NCI-H1105 treated with DMSO at 0.1 percent for 48 hours (cell line): ENCODE measurements at regions not wholly inside any gene's neighbourhood (a gene's known extent, or its start where the extent isn't known, plus 50 kb on each side); places are given as distances from the start of the nearest gene placed in this dataset.
A peak's percentile ranks its signal among the peaks of the same experiment; 100 is the strongest.
"Not testable (repeated sequence)": the region's sequence is repeated elsewhere in the genome, so short reads cannot be mapped to it uniquely, and the experiment has no call there.

Source experiments
- DNase-seq: peaks from one replicate; lab custom pipeline; 2025; lab: John Stamatoyannopoulos, UW

DNA sequence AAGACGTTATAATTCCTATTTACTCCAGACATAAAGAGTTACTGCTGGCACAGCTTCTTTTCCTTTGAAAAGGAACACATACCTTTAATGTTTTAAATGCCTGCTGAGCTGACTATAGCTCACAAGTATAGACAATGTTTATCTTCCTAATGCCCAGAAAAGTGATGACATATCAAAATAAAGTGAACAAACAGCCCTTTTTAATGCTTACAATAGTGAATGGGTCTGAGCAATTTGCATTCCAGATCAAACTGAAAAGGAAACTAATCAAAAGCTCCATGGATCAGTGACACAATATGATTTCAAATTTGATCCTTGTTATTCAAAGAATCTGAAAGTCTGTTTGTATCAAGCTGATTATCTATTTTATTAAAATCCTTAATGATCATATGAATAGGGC is 233.6 kb upstream of the SEMA3E start:
- DNase-seq, result no peak

GRCh38 chr7:83879063-83879462 is 230.1 kb upstream of the SEMA3E start:
- no peak for DNase-seq

- no peak for DNase-seq
Observed at GRCh38 chr7:83878614-83879013, 229.7 kb upstream of the SEMA3E start.

DNA sequence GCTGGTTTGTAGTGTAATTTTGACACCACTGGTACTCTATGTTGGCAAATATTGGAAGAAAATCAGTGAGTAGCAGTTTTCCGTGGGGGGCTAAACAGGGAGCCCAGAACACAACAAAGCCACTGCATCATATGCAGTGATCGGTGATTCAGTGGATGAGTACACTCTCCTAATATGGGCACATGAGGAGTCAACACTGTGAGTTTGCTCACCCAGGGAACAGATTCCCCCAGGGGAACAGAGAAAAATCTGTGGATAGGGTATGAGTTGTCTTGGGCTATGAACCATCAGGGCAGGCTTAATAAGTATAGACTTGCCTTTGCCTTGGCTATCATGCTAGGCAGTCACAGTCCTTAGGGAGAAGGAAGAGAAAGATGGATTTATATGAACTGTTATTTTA is 227.7 kb upstream of the SEMA3E start:
- no peak for DNase-seq

- DNase-seq, result no peak
Observed at GRCh38 chr7:83873459-83873858, 224.5 kb upstream of the SEMA3E start.

- DNase-seq, result peak; percentile 48
Observed at GRCh38 chr7:83872501-83872900, 223.6 kb upstream of the SEMA3E start.

- no peak for DNase-seq
Observed at GRCh38 chr7:83870515-83870914, 221.6 kb upstream of the SEMA3E start.

DNA sequence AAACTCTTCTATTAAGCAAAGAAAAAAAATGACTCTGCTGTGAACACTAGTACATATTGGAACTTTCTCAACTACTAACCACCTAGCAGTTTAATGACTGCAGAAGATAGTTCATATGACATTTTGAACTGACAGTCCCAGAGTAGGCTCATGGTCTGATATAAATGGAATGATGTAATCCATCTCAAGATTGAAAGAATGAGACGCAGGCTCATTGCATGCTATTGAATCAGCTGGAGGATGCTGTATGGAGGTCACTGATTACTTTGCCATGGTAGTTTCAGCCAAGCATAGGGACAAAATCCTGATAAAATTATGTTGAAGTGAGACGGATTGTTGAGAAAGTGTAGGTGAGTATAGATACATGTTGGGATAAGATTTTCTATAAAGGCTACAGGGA is 217.6 kb upstream of the SEMA3E start:
- DNase-seq, result no peak

- DNase-seq, result no peak
Observed at GRCh38 chr7:83864551-83864950, 215.6 kb upstream of the SEMA3E start.

DNA sequence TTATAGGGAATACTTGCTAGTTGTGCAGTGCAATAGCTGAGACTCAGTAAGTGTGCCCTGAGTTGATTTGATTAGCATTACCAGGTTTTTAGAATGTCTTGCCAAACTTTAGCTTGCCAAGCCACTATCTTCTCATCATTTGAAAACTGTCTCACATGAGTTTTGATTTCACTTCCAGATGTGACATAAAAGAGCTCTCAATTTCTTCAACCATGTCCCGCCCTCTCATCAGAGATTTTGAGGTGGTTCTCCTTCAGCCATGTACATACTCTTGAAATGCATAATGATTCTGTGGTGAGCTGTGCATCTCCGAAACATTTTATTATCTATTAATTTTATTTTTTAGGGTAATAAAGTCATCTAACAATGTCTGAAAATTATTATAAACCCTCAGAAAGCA is 215.0 kb upstream of the SEMA3E start:
- DNase-seq, result no peak

- DNase-seq, result no peak
Observed at GRCh38 chr7:83861876-83862275, 212.9 kb upstream of the SEMA3E start.

DNA sequence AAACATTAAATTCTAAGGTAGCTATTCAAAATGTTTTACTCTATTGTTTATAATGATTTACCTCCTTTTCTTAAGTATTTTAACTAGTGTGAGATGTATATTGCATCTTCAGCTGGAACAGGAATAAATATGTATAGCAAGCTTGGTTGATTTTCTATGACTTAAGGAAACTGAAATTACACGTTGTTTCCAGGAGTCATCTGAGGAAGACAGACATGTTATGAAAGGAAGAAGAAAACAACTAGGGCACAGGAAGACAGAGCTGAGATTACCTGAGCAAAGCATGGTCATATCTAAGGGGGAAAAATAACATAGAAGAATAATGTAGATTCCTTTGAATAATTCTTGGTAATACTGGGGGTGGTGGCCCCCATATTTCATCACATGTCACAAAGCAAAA is 210.9 kb upstream of the SEMA3E start:
- no peak for DNase-seq

GRCh38 chr7:83857691-83858090 is 208.8 kb upstream of the SEMA3E start:
- DNase-seq, result no peak

GRCh38 chr7:83856094-83856493 is 207.2 kb upstream of the SEMA3E start:
- no peak for DNase-seq

DNA sequence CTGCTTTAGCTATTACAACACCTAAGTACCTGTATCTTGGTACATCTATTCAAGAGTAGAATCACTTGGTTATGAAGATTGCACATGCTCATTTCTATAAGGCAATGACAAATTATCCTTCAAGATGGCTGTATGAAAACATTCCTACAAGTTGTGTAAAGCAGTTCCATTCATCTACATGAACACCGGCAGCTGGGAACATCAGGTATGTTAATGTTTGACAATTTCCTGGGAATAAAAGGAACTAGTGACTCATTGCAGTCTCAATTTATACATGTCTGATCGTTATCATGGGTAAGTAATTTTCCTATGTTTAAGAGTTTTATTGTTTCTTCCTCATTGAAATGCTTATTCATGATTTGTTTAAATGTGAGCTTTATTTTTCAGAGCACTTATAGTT is 203.2 kb upstream of the SEMA3E start:
- peak; percentile 4 for DNase-seq

DNA sequence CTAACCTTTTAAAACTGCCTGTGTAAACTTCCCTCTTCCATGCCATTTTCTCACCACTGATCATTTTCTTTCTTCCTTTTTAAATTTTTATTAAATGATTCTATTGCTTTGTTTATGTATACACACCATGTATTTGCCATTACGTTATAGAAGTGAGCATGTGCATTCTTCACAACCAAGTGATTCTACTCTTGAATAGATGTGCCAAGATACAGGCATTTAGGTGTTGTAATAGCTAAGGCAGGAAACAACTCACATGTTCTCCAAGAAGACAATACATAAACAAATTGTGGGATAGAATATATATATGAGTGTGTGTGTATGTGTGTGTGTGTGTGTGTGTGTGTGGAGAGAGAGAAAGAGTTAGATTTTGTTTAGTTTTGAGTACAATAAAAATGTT is 202.6 kb upstream of the SEMA3E start:
- no peak for DNase-seq

GRCh38 chr7:83850941-83851340 is 202.0 kb upstream of the SEMA3E start:
- DNase-seq, result no peak

GRCh38 chr7:83850125-83850524 is 201.2 kb upstream of the SEMA3E start:
- DNase-seq, result no peak

DNA sequence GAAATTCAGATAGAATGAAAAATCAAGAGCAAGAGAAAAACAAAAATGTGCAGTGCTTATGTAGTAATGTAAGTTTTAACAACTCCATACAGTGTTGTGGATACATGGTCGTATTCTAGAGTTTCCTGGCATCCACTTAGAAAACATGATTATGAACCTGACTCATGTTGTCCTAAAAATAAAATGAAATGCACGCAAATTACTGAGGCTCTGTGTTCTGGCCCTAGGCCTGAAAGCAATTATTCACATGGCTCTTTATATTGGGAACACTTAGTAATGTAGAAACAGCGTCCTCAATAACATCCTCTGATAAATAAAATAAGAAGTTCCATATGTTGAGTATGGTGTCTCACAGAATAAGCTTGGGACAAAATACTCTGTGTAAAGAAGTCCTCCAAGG is 200.2 kb upstream of the SEMA3E start:
- DNase-seq, result no peak

DNA sequence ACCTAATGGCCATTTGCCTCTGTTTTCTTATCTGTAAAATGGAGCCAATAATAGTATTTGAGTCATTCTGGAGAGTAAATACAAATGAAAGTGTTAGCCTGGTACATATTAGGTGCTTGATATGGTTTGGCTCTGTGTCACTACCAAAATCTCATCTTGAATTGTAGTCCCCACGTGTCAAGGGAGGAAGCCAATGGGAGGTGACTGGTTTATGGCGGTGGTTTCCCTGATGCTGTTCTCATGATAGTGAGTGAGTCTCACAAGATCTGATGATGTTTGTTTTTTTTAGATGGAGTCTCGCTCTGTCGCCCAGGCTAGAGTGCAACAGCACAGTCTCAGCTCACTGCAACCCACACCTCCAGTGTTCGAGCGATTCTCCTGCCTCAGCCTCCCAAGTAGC is 194.0 kb upstream of the SEMA3E start:
- DNase-seq, result no peak

GRCh38 chr7:83837683-83838082 is 188.7 kb upstream of the SEMA3E start:
- DNase-seq, result no peak

GRCh38 chr7:83836028-83836427 is 187.1 kb upstream of the SEMA3E start:
- no peak for DNase-seq

DNA sequence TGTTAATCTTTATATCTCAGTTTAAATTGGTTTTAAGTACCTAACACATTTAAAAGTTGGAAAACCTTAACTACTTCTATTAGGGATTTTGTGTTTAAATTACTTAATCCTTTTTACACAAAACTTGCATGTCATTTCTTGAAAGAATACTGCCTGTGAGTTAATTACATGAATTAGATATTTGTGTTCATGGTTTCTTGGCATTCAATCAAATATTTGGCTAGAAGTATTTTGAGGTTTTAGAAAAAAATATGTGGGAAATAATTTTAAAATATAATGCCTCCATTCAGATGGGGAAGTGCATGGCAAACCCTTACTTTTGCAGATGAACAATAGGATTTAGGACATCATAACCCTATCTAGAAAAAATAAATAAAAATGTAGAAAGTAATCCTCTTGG is 186.5 kb upstream of the SEMA3E start:
- DNase-seq, result peak; percentile 77

DNA sequence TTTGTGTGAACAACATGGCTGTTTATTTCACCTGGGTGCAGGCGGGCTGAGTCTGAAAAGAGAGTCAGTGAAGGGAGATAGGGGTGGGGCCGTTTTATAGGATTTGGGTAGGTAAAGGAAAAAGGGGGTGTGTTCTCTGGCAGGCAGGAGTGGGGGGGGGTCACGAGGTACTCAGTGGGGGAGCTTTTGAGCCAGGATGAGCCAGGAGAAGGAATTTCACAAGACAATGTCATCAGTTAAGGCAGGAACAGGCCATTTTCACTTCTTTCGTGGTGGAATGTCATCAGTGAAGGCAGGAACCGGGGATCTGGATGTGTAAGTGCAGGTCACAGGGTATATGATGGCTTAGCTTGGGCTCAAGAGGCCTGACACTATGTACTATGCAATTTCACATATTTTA is 184.8 kb upstream of the SEMA3E start:
- not testable (repeated sequence) for DNase-seq

DNA sequence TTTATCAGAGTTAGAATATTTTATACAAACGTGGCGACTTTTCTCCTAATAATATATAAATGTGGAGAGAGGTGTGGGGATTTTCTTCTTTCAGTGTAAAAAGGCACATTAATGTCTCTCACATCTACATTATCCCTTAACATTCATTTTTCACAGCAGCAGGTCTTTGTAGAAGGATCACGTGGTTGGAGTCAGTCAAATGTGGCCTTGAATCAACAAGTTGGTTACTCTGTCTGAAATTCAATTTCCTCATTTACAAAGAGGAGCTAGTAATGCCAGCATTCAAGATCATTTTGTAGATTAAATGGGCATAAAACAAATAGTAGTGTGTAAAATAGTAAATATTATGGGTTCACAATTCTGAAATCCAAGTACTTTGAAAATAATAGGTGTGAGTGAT is 183.1 kb upstream of the SEMA3E start:
- no peak for DNase-seq
